NB4 (cell line): ENCODE measurements at regions not wholly inside any gene's neighbourhood (a gene's known extent, or its start where the extent isn't known, plus 50 kb on each side); places are given as distances from the start of the nearest gene placed in this dataset.

Experiments used
- CTCF ChIP-seq: IDR thresholded peaks from one replicate; pipeline ENCODE4 v1.5.1; 2012; ENCODE audit warnings: low read depth, low read length
- MYC ChIP-seq: IDR thresholded peaks from 2 replicates; pipeline ENCODE4 v1.6.1; 2011; ENCODE audit warnings: low read depth, low read length
- POLR2A ChIP-seq: IDR thresholded peaks from 2 replicates; pipeline ENCODE4 v1.6.1; 2011; ENCODE audit warnings: mild to moderate bottlenecking; ENCODE audit not compliant: insufficient read length; ENCODE audit errors: extremely low read depth

GRCh38 chr2:71813315-71813714 lies 334.3 kb downstream of the CYP26B1 start:
- TF ChIP-seq MYC (no peak), CTCF (no peak), POLR2A (no peak)
